H1 (cell line): ENCODE measurements at regions not wholly inside any gene's neighbourhood (a gene's known extent, or its start where the extent isn't known, plus 50 kb on each side); places are given as distances from the start of the nearest gene placed in this dataset.

Experiments used
- CHD1 ChIP-seq: IDR thresholded peaks from 2 replicates; pipeline ENCODE4 v1.6.1; 2012; ENCODE audit warnings: low read depth, low read length, improper control_type of control experiment
- CREB1 ChIP-seq: IDR thresholded peaks from 2 replicates; pipeline ENCODE4 v1.6.1; 2012; ENCODE audit warnings: inconsistent platforms
- EGR1 ChIP-seq: IDR thresholded peaks from 2 replicates; pipeline ENCODE4 v1.6.1; 2011; ENCODE audit warnings: low read depth, low read length, borderline replicate concordance
- EZH2 ChIP-seq: fragments of 200-600 bp; sonication (generic); IDR thresholded peaks from 2 replicates; pipeline ENCODE4 v1.7.1; 2012; ENCODE audit warnings: low read depth, mild to moderate bottlenecking, moderate library complexity, low read length, inconsistent platforms; ENCODE audit not compliant: severe bottlenecking
- GTF2F1 ChIP-seq: IDR thresholded peaks from 2 replicates; pipeline ENCODE4 v1.6.1; 2012; ENCODE audit warnings: low read depth, low read length, improper control_type of control experiment, borderline replicate concordance
- POLR2A ChIP-seq, 2 experiments: IDR thresholded peaks; 1 replicate in 1 of 2; 2 replicates in 1 of 2; pipeline ENCODE4 v1.6.1; 2011; ENCODE audit warnings: low read depth in 2 of 2, low read length in 2 of 2, mild to moderate bottlenecking in 2 of 2; ENCODE audit errors: control extremely low read depth in 1 of 2
- POLR2AphosphoS5 ChIP-seq: IDR thresholded peaks from 2 replicates; pipeline ENCODE4 v1.6.1; 2011; ENCODE audit warnings: low read depth, low read length
- RFX5 ChIP-seq: IDR thresholded peaks from 2 replicates; pipeline ENCODE4 v1.6.1; 2011; ENCODE audit warnings: low read depth, low read length, improper control_type of control experiment, borderline replicate concordance
- SIN3A ChIP-seq, 2 experiments: IDR thresholded peaks in 1 of 2; conservative IDR thresholded peaks in 1 of 2; 2 replicates each; pipeline ENCODE4 v1.6.1; 2011 to 2012; ENCODE audit warnings: low read length in 2 of 2, improper control_type of control experiment in 1 of 2, low read depth in 1 of 2, mild to moderate bottlenecking in 1 of 2
- TBP ChIP-seq: IDR thresholded peaks from 2 replicates; pipeline ENCODE4 v1.6.1; 2011; ENCODE audit warnings: low read depth, low read length, improper control_type of control experiment
- TEAD4 ChIP-seq: IDR thresholded peaks from 2 replicates; pipeline ENCODE4 v1.6.1; 2012; ENCODE audit warnings: low read depth, low read length, inconsistent platforms, mixed read lengths
- USF2 ChIP-seq: IDR thresholded peaks from 2 replicates; pipeline ENCODE4 v1.6.1; 2011; ENCODE audit warnings: low read length, improper control_type of control experiment
- TF ChIP-seq, protein P1 (sequence below), 3 experiments: IDR thresholded peaks; 1 replicate in 2 of 3; 2 replicates in 1 of 3; pipeline versions ENCODE4 v1.5.1 to v1.6.1; 2011; ENCODE audit warnings: low read length in 3 of 3, mild to moderate bottlenecking in 3 of 3, inconsistent platforms in 2 of 3, low read depth in 1 of 3, moderate library complexity in 1 of 3; ENCODE audit not compliant: insufficient read depth in 1 of 3; ENCODE audit errors: control extremely low read depth in 1 of 3

DNA sequence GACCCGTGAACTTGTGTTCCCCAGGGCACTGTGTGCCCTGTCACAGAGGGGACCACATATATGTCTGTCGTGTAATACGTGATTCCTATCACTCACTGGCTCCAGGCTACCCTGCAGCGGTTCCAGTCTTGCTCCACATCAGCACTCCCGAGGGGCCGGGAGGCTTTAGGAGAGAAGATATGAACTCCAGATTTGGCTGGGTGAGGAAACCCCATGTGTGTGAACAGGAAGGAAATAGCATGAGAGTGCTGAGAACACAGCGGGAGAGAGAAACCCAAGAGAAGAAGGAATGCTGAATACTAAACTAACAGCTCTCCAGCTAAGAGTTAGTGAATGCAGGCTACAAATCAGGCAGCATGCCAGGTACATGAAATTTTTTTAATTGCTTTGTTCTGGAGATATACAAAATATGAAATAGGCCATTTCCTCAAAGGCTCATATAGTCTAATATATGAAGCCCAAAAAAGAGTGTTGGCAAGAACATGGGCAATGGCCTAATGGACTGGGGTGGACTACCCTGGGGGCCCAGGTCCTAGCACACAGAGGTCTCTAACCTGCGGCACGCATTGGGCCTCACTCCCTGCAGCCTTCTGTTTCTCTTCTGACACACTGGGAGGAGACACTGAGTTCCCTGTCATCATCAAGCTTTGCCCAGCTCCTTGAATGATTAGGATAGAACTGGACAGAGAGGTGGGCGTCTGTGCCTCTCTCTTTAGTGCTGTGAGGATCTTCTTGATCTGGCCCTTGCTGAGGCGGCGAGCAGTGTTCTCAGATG, 372.8 kb upstream of the RAB6C start:
- TF ChIP-seq, protein P1, sequence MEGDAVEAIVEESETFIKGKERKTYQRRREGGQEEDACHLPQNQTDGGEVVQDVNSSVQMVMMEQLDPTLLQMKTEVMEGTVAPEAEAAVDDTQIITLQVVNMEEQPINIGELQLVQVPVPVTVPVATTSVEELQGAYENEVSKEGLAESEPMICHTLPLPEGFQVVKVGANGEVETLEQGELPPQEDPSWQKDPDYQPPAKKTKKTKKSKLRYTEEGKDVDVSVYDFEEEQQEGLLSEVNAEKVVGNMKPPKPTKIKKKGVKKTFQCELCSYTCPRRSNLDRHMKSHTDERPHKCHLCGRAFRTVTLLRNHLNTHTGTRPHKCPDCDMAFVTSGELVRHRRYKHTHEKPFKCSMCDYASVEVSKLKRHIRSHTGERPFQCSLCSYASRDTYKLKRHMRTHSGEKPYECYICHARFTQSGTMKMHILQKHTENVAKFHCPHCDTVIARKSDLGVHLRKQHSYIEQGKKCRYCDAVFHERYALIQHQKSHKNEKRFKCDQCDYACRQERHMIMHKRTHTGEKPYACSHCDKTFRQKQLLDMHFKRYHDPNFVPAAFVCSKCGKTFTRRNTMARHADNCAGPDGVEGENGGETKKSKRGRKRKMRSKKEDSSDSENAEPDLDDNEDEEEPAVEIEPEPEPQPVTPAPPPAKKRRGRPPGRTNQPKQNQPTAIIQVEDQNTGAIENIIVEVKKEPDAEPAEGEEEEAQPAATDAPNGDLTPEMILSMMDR (IDR thresholded peaks at IDR 0.05; ENCODE audit: control extremely low read depth in 1 of 3, insufficient read depth in 1 of 3, low read depth in 1 of 3, low read length in 3 of 3) = no peak
- TF ChIP-seq TBP (no peak), CREB1 (no peak), POLR2A (IDR thresholded peaks at IDR 0.05; ENCODE audit: control extremely low read depth in 1 of 2, low read depth in 2 of 2, low read length in 2 of 2) (no peak), GTF2F1 (no peak), EZH2 (no peak), SIN3A (conservative IDR thresholded peaks at IDR 0.05 in 1 of 2, IDR thresholded peaks at IDR 0.05 in 1 of 2; ENCODE audit: low read depth in 1 of 2, low read length in 2 of 2) (no peak), CHD1 (no peak), POLR2AphosphoS5 (no peak), RFX5 (no peak), USF2 (no peak), EGR1 (no peak), TEAD4 (no peak)
